T-cell (primary cell): ENCODE measurements at regions not wholly inside any gene's neighbourhood (a gene's known extent, or its start where the extent isn't known, plus 50 kb on each side); places are given as distances from the start of the nearest gene placed in this dataset.

Experiments
- ATAC-seq, 4 experiments: fragments of 200-7000 bp in 3 of 4; fragments of 150-1000 bp in 1 of 4; cut with Tn5 transposase; replicated peaks in 1 of 4; 1 replicate in 3 of 4; 2 replicates in 1 of 4; pipeline ENCODE4 v1.10.0; 2021; ENCODE audit warnings: moderate library complexity in 3 of 4, mild to moderate bottlenecking in 2 of 4, moderate number of reproducible peaks in 1 of 4
- CTCF ChIA-PET, 2 donors: fragments of 300-600 bp; sonication (Branson Sonifier 250); formaldehyde crosslinking; loops; one replicate each; lab custom pipeline; 2022; ENCODE audit warnings: antibody characterized with exemption in 2 of 2; lab: Charles Lee
- POLR2A ChIA-PET, 2 donors: fragments of 300-600 bp; sonication (Branson Sonifier 250); formaldehyde crosslinking; loops; one replicate each; lab custom pipeline; 2022; ENCODE audit warnings: antibody characterized with exemption in 2 of 2; lab: Charles Lee
- DNase-seq, 35 experiments: peaks; one replicate each; pipeline versions ENCODE4 v3.0.0 to v3.0.0-alpha.2; 2013 to 2023
- H3K27ac ChIP-seq: one replicate; pipeline ENCODE4 v1.5.1; 2013; ENCODE audit warnings: low read length
- H3K27me3 ChIP-seq, 2 experiments: replicated peaks in 1 of 2; 1 replicate in 1 of 2; 2 replicates in 1 of 2; pipeline versions ENCODE4 v1.6.1 to v1.7.0; 2013; ENCODE audit warnings: low read length in 1 of 2, mixed read lengths in 1 of 2; ENCODE audit not compliant: control insufficient read depth in 2 of 2, insufficient read depth in 2 of 2; ENCODE audit errors: extremely low read depth in 1 of 2
- H3K36me3 ChIP-seq, 2 donors: 1 replicate in 1 of 2; 2 replicates in 1 of 2; pipeline versions ENCODE4 v1.6.1 to v1.7.0; 2013; ENCODE audit warnings: low read length in 1 of 2; ENCODE audit not compliant: control insufficient read depth in 2 of 2, insufficient read depth in 1 of 2; ENCODE audit errors: extremely low read depth in 1 of 2
- H3K4me1 ChIP-seq, 2 experiments: 1 replicate in 1 of 2; 2 replicates in 1 of 2; pipeline versions ENCODE4 v1.6.1 to v1.7.0; 2013; ENCODE audit warnings: low read length in 2 of 2, mixed read lengths in 1 of 2; ENCODE audit not compliant: insufficient read depth in 2 of 2, control insufficient read depth in 1 of 2; ENCODE audit errors: extremely low read depth in 1 of 2
- H3K4me3 ChIP-seq, 2 donors: 1 replicate in 1 of 2; 2 replicates in 1 of 2; pipeline versions ENCODE4 v1.5.1 to v1.7.0; 2013; ENCODE audit warnings: mild to moderate bottlenecking in 2 of 2, low read length in 1 of 2, moderate library complexity in 1 of 2; ENCODE audit not compliant: control insufficient read depth in 1 of 2; ENCODE audit errors: extremely low read depth in 1 of 2
- H3K9me3 ChIP-seq: 2 replicates; pipeline ENCODE4 v1.7.0; 2013
- H3K27ac Mint-ChIP-seq, 2 donors: one replicate each; pipeline ENCODE4 v1.8.0; 2020 to 2021; ENCODE audit warnings: mild to moderate bottlenecking in 2 of 2, mixed read lengths in 2 of 2
- H3K27me3 Mint-ChIP-seq, 2 donors: one replicate each; pipeline ENCODE4 v1.8.0; 2021 to 2022; ENCODE audit warnings: mixed read lengths in 2 of 2
- H3K36me3 Mint-ChIP-seq: one replicate; pipeline ENCODE4 v1.8.0; 2021; ENCODE audit warnings: mixed read lengths
- H3K4me1 Mint-ChIP-seq, 3 donors: one replicate each; pipeline ENCODE4 v1.8.0; 2020 to 2022; ENCODE audit warnings: mixed read lengths in 3 of 3, mild to moderate bottlenecking in 1 of 3
- H3K4me3 Mint-ChIP-seq, 3 donors: one replicate each; pipeline ENCODE4 v1.8.0; 2020 to 2022; ENCODE audit warnings: mild to moderate bottlenecking in 3 of 3, mixed read lengths in 3 of 3, moderate library complexity in 3 of 3
- H3K9me3 Mint-ChIP-seq, 3 donors: one replicate each; pipeline ENCODE4 v1.8.0; 2020 to 2022; ENCODE audit warnings: mixed read lengths in 3 of 3
- WGBS: methylation state at CpG from one replicate; pipeline ENCODE4 v1.1.5; 2013; ENCODE audit warnings: missing lambda C conversion rate; ENCODE audit not compliant: insufficient coverage; 5-methylcytosine and 5-hydroxymethylcytosine counted together

- WGBS: no CpG with 5 or more reads among the region's 2 CpGs
- ChIA-PET POLR2A (interaction anchor here in 1 of 2 donors (0.7 kb wide), 1 partner anchor 9 kb away, joined by 3 read pairs; no protein-coding TSS in a partner anchor), CTCF (no interaction called here)
- Histone ChIP-seq H3K27me3 (peaks cover 0 to 3% of the 10 kb centered on the region in 2 experiments), H3K4me3 (no peak overlapping the region), H3K27ac (no peak overlapping the region), H3K4me1 (no peaks in the 10 kb centered on the region), H3K9me3 (no peaks in the 10 kb centered on the region), H3K36me3 (no peaks in the 10 kb centered on the region)
- DNase-seq (no peak), ATAC-seq (no peak)
- Mint-ChIP-seq H3K9me3 (peaks cover 0 to 5% (median 0%) of the 10 kb centered on the region in 3 donors), H3K4me3 (no peak overlapping the region), H3K27ac (no peak overlapping the region), H3K4me1 (no peaks in the 10 kb centered on the region), H3K27me3 (peaks cover 13 to 21% of the 10 kb centered on the region in 2 donors), H3K36me3 (no peaks in the 10 kb centered on the region)
These were observed 89.7 kb downstream of the FOXF2 start for GRCh38 chr6:1479095-1479494.

- Mint-ChIP-seq H3K4me3 (no peak overlapping the region), H3K27me3 (peaks cover 9 to 17% of the 10 kb centered on the region in 2 donors), H3K36me3 (no peaks in the 10 kb centered on the region), H3K9me3 (peaks cover 0 to 5% (median 0%) of the 10 kb centered on the region in 3 donors), H3K4me1 (no peaks in the 10 kb centered on the region), H3K27ac (no peak overlapping the region)
- no peaks in the 10 kb centered on the region for H3K36me3 ChIP-seq
- no peaks in the 10 kb centered on the region for H3K9me3 ChIP-seq
- DNase-seq: no peak
- no CpG with 5 or more reads among the region's 3 CpGs for WGBS
- POLR2A ChIA-PET: interaction anchor here in 1 of 2 donors (0.7 kb wide), 1 partner anchor 8 kb away, joined by 3 read pairs; no protein-coding TSS in a partner anchor
- no peak overlapping the region for H3K27ac ChIP-seq
- H3K4me3 ChIP-seq: no peak overlapping the region
- ATAC-seq: no peak
- CTCF ChIA-PET: no interaction called here
- H3K4me1 ChIP-seq: no peaks in the 10 kb centered on the region
- H3K27me3 ChIP-seq: peaks cover 0 to 3% of the 10 kb centered on the region in 2 experiments
These were observed 90.3 kb downstream of the FOXF2 start for GRCh38 chr6:1479601-1480221.

- Histone ChIP-seq H3K4me3 (no peak overlapping the region), H3K9me3 (no peaks in the 10 kb centered on the region), H3K36me3 (no peaks in the 10 kb centered on the region), H3K27ac (no peak overlapping the region), H3K4me1 (no peaks in the 10 kb centered on the region), H3K27me3 (peaks cover 0 to 3% of the 10 kb centered on the region in 2 experiments)
- ATAC-seq (no peak), DNase-seq (no peak)
- Mint-ChIP-seq H3K36me3 (no peaks in the 10 kb centered on the region), H3K4me3 (no peak overlapping the region), H3K9me3 (peaks cover 0 to 5% (median 0%) of the 10 kb centered on the region in 3 donors), H3K4me1 (no peaks in the 10 kb centered on the region), H3K27me3 (peaks cover 13% of the 10 kb centered on the region in 2 donors), H3K27ac (no peak overlapping the region)
- WGBS: 50% methylated on average over 1 of the region's 1 CpG
- ChIA-PET POLR2A (no interaction called here), CTCF (no interaction called here)
These were observed 91.9 kb downstream of the FOXF2 start for GRCh38 chr6:1481286-1481685.

- Mint-ChIP-seq H3K27ac (no peak overlapping the region), H3K9me3 (peaks cover 0 to 5% (median 0%) of the 10 kb centered on the region in 3 donors), H3K4me1 (no peaks in the 10 kb centered on the region), H3K27me3 (peaks cover 13% of the 10 kb centered on the region in 2 donors), H3K36me3 (no peaks in the 10 kb centered on the region), H3K4me3 (no peak overlapping the region)
- ChIA-PET POLR2A (no interaction called here), CTCF (no interaction called here)
- Histone ChIP-seq H3K9me3 (no peaks in the 10 kb centered on the region), H3K4me3 (no peak overlapping the region), H3K27me3 (peaks cover 0 to 8% of the 10 kb centered on the region in 2 experiments), H3K36me3 (no peaks in the 10 kb centered on the region), H3K27ac (no peak overlapping the region), H3K4me1 (no peaks in the 10 kb centered on the region)
- DNase-seq (no peak), ATAC-seq (no peak)
- WGBS: 73% methylated on average over 6 of the region's 9 CpGs
These were observed 93.2 kb downstream of the FOXF2 start for GRCh38 chr6:1482381-1483166.

GRCh38 chr6:1485678-1486077 is 96.3 kb downstream of the FOXF2 start:
- no peaks in the 10 kb centered on the region for H3K36me3 ChIP-seq
- H3K27me3 ChIP-seq: peaks cover 0 to 8% of the 10 kb centered on the region in 2 experiments
- POLR2A ChIA-PET: no interaction called here
- Mint-ChIP-seq H3K36me3 (no peaks in the 10 kb centered on the region), H3K4me3 (no peak overlapping the region), H3K4me1 (no peaks in the 10 kb centered on the region), H3K9me3 (no peaks in the 10 kb centered on the region), H3K27me3 (peaks cover 11 to 13% of the 10 kb centered on the region in 2 donors), H3K27ac (no peak overlapping the region)
- CTCF ChIA-PET: no interaction called here
- H3K4me1 ChIP-seq: no peaks in the 10 kb centered on the region
- H3K4me3 ChIP-seq: no peak overlapping the region
- DNase-seq (no peak), ATAC-seq (no peak)
- H3K27ac ChIP-seq: no peak overlapping the region
- no peaks in the 10 kb centered on the region for H3K9me3 ChIP-seq
- 62% methylated on average over 4 of the region's 5 CpGs for WGBS

- Mint-ChIP-seq H3K9me3 (no peaks in the 10 kb centered on the region), H3K4me3 (no peak overlapping the region), H3K36me3 (no peaks in the 10 kb centered on the region), H3K27me3 (peaks cover 9 to 13% of the 10 kb centered on the region in 2 donors), H3K27ac (no peak overlapping the region), H3K4me1 (no peaks in the 10 kb centered on the region)
- Histone ChIP-seq H3K4me1 (no peaks in the 10 kb centered on the region), H3K27ac (no peak overlapping the region), H3K36me3 (no peaks in the 10 kb centered on the region), H3K4me3 (no peak overlapping the region), H3K9me3 (no peaks in the 10 kb centered on the region), H3K27me3 (peaks cover 0 to 8% of the 10 kb centered on the region in 2 experiments)
- ChIA-PET CTCF (no interaction called here), POLR2A (no interaction called here)
- no peak for DNase-seq
- WGBS: 100% methylated on average over 1 of the region's 1 CpG
- ATAC-seq: no peak
These were observed 97.0 kb downstream of the FOXF2 start for GRCh38 chr6:1486387-1486786.
